Endothelial cell of umbilical vein (primary cell): ENCODE measurements at regions not wholly inside any gene's neighbourhood (a gene's known extent, or its start where the extent isn't known, plus 50 kb on each side); places are given as distances from the start of the nearest gene placed in this dataset.

Experiments used
- BruUV-seq: library from RNA; stranded (reverse); fragments of 400-500 nt; replicated peaks from 2 replicates; lab custom pipeline; 2021; lab: Mats Ljungman, UMichigan
- CTCF ChIA-PET: fragments of 300-600, 350-600 bp; sonication (Branson Sonifier 250); formaldehyde crosslinking; loops from one replicate; lab custom pipeline; 2021; ENCODE audit warnings: antibody characterized with exemption, inconsistent platforms; lab: Charles Lee
- POLR2A ChIA-PET: fragments of 300-600, 350-600 bp; sonication (Branson Sonifier 250); formaldehyde crosslinking; loops from one replicate; lab custom pipeline; 2021; ENCODE audit warnings: antibody characterized with exemption, inconsistent platforms; lab: Charles Lee
- DNase-seq: peaks from one replicate; pipeline ENCODE4 v3.0.0-alpha.2; 2011; ENCODE audit warnings: low read depth, low spot score
- FAIRE-seq: peaks from 2 replicates; lab custom pipeline; 2011; peaks lifted over from hg19 to GRCh38; lab: Jason Lieb, UNC
- H2AFZ ChIP-seq: 2 replicates; pipeline ENCODE4 v1.6.0; 2012; ENCODE audit warnings: low read depth, low read length, control low read depth, inconsistent platforms
- H3K27ac ChIP-seq: 2 replicates; pipeline ENCODE4 v1.5.1; 2011; ENCODE audit warnings: low read depth, mild to moderate bottlenecking, control low read depth, low read length, moderate library complexity; ENCODE audit not compliant: insufficient read depth
- H3K27me3 ChIP-seq, 2 experiments: 2 replicates each; pipeline versions ENCODE4 v1.6.0 to v1.6.1; 2011; ENCODE audit warnings: low read length in 2 of 2, mixed read lengths in 1 of 2; ENCODE audit not compliant: control insufficient read depth in 2 of 2, insufficient read depth in 2 of 2
- H3K36me3 ChIP-seq, 2 experiments: 2 replicates in 1 of 2; 3 replicates in 1 of 2; pipeline ENCODE4 v1.5.1; 2011; ENCODE audit warnings: low read length in 2 of 2, mild to moderate bottlenecking in 1 of 2, moderate library complexity in 1 of 2; ENCODE audit not compliant: control insufficient read depth in 2 of 2, insufficient read depth in 2 of 2; ENCODE audit errors: extremely low read depth in 1 of 2
- H3K4me1 ChIP-seq: 3 replicates; pipeline ENCODE4 v1.5.1; 2011; ENCODE audit warnings: mild to moderate bottlenecking, low read length; ENCODE audit not compliant: control insufficient read depth, insufficient read depth; ENCODE audit errors: extremely low read depth
- H3K4me2 ChIP-seq: 2 replicates; pipeline ENCODE4 v1.6.1; 2011; ENCODE audit warnings: low read length, control low read depth, mixed read lengths; ENCODE audit not compliant: insufficient read depth
- H3K4me3 ChIP-seq, 3 experiments: fragments of 200-600 bp in 1 of 3; sonication (generic), shearing (Covaris generic) in 1 of 3; replicated peaks in 1 of 3; 2 replicates each; pipeline ENCODE4 v1.5.1; 2011 to 2016; ENCODE audit warnings: control low read depth in 3 of 3, low read length in 3 of 3, mild to moderate bottlenecking in 2 of 3, inconsistent platforms in 1 of 3, low read depth in 1 of 3, moderate library complexity in 1 of 3; ENCODE audit not compliant: insufficient read depth in 1 of 3
- H3K79me2 ChIP-seq: 2 replicates; pipeline ENCODE4 v1.6.0; 2012; ENCODE audit warnings: low read length, inconsistent platforms; ENCODE audit not compliant: control insufficient read depth, insufficient read depth
- H3K9ac ChIP-seq: replicated peaks from 2 replicates; pipeline ENCODE3; 2011; ENCODE audit warnings: low read length, control low read depth; ENCODE audit not compliant: insufficient read depth; ENCODE audit errors: extremely low read depth
- H3K9me1 ChIP-seq: replicated peaks from 3 replicates; pipeline ENCODE4 v1.6.0; 2011; ENCODE audit warnings: mild to moderate bottlenecking, low read length; ENCODE audit not compliant: control insufficient read depth, insufficient read depth; ENCODE audit errors: extremely low read depth
- H3K9me3 ChIP-seq: replicated peaks from 2 replicates; pipeline ENCODE4 v1.5.1; 2012; ENCODE audit warnings: low read length, inconsistent platforms; ENCODE audit not compliant: control insufficient read depth, insufficient read depth
- H4K20me1 ChIP-seq: replicated peaks from 2 replicates; pipeline ENCODE3; 2011; ENCODE audit warnings: mild to moderate bottlenecking, low read length; ENCODE audit not compliant: control insufficient read depth, insufficient read depth; ENCODE audit errors: extremely low read depth
- CTCF ChIP-seq, 2 donors: IDR thresholded peaks; 1 replicate in 1 of 2; 2 replicates in 1 of 2; pipeline ENCODE4 v1.5.1; 2011; ENCODE audit warnings: low read length in 2 of 2, mild to moderate bottlenecking in 2 of 2, moderate library complexity in 2 of 2, control low read depth in 1 of 2, inconsistent platforms in 1 of 2, low read depth in 1 of 2; ENCODE audit not compliant: insufficient read depth in 1 of 2; ENCODE audit errors: extremely low read depth in 1 of 2
- EZH2 ChIP-seq: IDR thresholded peaks from 2 replicates; pipeline ENCODE4 v1.6.1; 2012; ENCODE audit warnings: borderline replicate concordance, low read depth, mild to moderate bottlenecking, moderate library complexity, low read length, inconsistent platforms; ENCODE audit not compliant: severe bottlenecking
- FOS ChIP-seq: IDR thresholded peaks from 2 replicates; pipeline ENCODE4 v1.6.1; 2011; ENCODE audit warnings: mild to moderate bottlenecking, low read length, moderate library complexity, borderline replicate concordance; ENCODE audit not compliant: insufficient read depth
- GATA2 ChIP-seq: IDR thresholded peaks from 2 replicates; pipeline ENCODE4 v1.7.0; 2011; ENCODE audit warnings: low read depth, mild to moderate bottlenecking, moderate library complexity, mixed read lengths, low read length; ENCODE audit not compliant: insufficient read length, insufficient read depth
- JUN ChIP-seq: IDR thresholded peaks from 2 replicates; pipeline ENCODE4 v1.6.1; 2011; ENCODE audit warnings: borderline replicate concordance, low read depth; ENCODE audit not compliant: insufficient read length, insufficient read depth
- MAX ChIP-seq: IDR thresholded peaks from 2 replicates; pipeline ENCODE4 v1.6.1; 2011; ENCODE audit not compliant: insufficient read depth, insufficient read length
- MYC ChIP-seq: IDR thresholded peaks from one replicate; pipeline ENCODE4 v1.6.1; 2011; ENCODE audit warnings: mild to moderate bottlenecking, low read depth, low read length
- POLR2A ChIP-seq: IDR thresholded peaks from 2 replicates; pipeline ENCODE4 v1.6.1; 2012; ENCODE audit warnings: low read depth, mild to moderate bottlenecking, control low read depth, low read length
- POLR2AphosphoS5 ChIP-seq: IDR thresholded peaks from 2 replicates; pipeline ENCODE4 v1.6.1; 2012; ENCODE audit warnings: low read depth, mild to moderate bottlenecking, control low read depth, low read length, moderate library complexity; ENCODE audit not compliant: insufficient read depth
- dilution Hi-C: fragments of 300-500 bp; cut with MboI; formaldehyde crosslinking; loops from one replicate; pipeline ENCODE4 v1.15.0; 2019; ENCODE audit warnings: low sequenced_read_pairs; ENCODE audit not compliant: extremely low pct_ligation_motif_present
- intact Hi-C: fragments of 100-400 bp; cut with micrococcal nuclease; formaldehyde crosslinking; loops from one replicate; pipeline ENCODE4 v1.10.0; 2022

DNA sequence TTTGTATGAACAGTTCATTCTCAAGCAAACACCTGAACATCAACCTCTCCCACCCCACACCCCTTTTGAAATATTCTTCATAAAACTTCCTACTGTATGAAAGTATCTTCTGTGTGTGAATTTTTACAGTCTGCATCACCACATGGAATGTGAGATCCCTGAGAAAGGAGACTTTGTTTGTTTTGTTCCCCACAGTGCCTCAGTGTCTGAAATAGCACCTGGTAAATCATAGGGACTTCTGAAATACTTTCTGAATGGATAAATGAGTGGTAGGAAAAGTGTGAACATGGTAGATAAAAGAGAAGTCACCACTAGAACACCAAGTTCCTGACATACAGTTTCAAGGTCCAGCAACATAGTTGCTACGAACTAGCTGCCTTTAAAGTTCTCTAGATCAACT is 1071.2 kb downstream of the EFNB2 start:
- ChIA-PET POLR2A (no interaction called here), CTCF (no interaction called here)
- Histone ChIP-seq H3K27ac (no peak overlapping the region), H3K4me1 (peaks cover 5% of the 10 kb centered on the region), H4K20me1 (no peaks in the 10 kb centered on the region), H3K27me3 (no peaks in the 10 kb centered on the region), H2AFZ (no peak overlapping the region), H3K79me2 (no peaks in the 10 kb centered on the region), H3K9me3 (no peaks in the 10 kb centered on the region), H3K36me3 (no peaks in the 10 kb centered on the region), H3K9me1 (no peaks in the 10 kb centered on the region), H3K4me2 (no peak overlapping the region), H3K9ac (no peak overlapping the region), H3K4me3 (no peak overlapping the region)
- no TSS peak for BruUV-seq
- TF ChIP-seq JUN (no peak), POLR2A (no peak)
- intact Hi-C loops (no loop called here), dilution Hi-C loops (no loop called here)
- DNase-seq (no peak), FAIRE-seq (no peak)

DNA sequence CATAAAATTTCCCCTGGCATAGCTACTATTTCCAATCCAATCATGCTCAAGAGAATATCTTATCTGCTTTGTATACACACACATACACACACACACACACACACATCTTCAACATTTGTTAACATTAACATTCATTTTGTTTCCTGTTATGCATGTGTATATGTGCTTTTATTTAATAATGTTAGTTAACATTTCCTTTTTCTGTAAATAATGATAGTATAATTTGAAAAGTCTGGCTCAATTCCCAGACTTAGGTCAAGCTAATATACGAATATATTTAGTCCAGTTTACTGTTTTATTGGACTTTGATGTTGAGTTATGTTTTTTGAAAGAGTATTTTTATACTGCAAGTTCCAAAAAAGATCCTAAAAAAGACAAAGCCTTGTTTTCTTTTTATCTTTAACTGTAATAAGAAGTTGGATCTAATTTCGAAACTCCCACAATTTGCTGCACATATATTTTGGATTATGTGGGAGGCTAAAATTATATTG is 1072.4 kb downstream of the EFNB2 start:
- no TSS peak for BruUV-seq
- H2AFZ ChIP-seq, result no peak overlapping the region
- no peaks in the 10 kb centered on the region for H3K36me3 ChIP-seq
- H3K9me3 ChIP-seq, result no peaks in the 10 kb centered on the region
- DNase-seq (peak; percentile 85), FAIRE-seq (no peak)
- dilution Hi-C loops, result no loop called here
- no peak overlapping the region for H3K4me2 ChIP-seq
- CTCF ChIA-PET, result no interaction called here
- H3K27me3 ChIP-seq, result no peaks in the 10 kb centered on the region
- POLR2A ChIA-PET, result no interaction called here
- no peaks in the 10 kb centered on the region for H3K79me2 ChIP-seq
- no peaks in the 10 kb centered on the region for H3K9me1 ChIP-seq
- no peak overlapping the region for H3K9ac ChIP-seq
- no peak overlapping the region for H3K4me3 ChIP-seq
- no peaks in the 10 kb centered on the region for H4K20me1 ChIP-seq
- TF ChIP-seq CTCF (IDR thresholded peaks at IDR 0.05; ENCODE audit: extremely low read depth in 1 of 2, insufficient read depth in 1 of 2, low read depth in 1 of 2, low read length in 2 of 2) (no peak), JUN (no peak), MAX (no peak), GATA2 (no peak), POLR2A (no peak), MYC (no peak), EZH2 (no peak), FOS (no peak), POLR2AphosphoS5 (no peak)
- peaks cover 5% of the 10 kb centered on the region for H3K4me1 ChIP-seq
- H3K27ac ChIP-seq, result no peak overlapping the region
- intact Hi-C loops, result no loop called here
